Cardiac fibroblast (primary cell): ENCODE measurements at regions not wholly inside any gene's neighbourhood (a gene's known extent, or its start where the extent isn't known, plus 50 kb on each side); places are given as distances from the start of the nearest gene placed in this dataset.

Source experiments
- DNase-seq, 2 donors: peaks; one replicate each; pipeline versions ENCODE4 v3.0.0 to v3.0.0-alpha.2; 2010; ENCODE audit warnings: low read depth in 2 of 2
- H3K4me3 ChIP-seq, 2 donors: replicated peaks in 1 of 2; 1 replicate in 1 of 2; 2 replicates in 1 of 2; pipeline ENCODE4 v1.5.1; 2011; ENCODE audit warnings: low read depth in 2 of 2, low read length in 2 of 2, mild to moderate bottlenecking in 2 of 2, moderate library complexity in 1 of 2
- TF ChIP-seq, protein P1 (sequence below): IDR thresholded peaks from one replicate; pipeline ENCODE4 v1.5.1; 2011; ENCODE audit warnings: low read depth, mild to moderate bottlenecking, low read length, inconsistent platforms

DNA sequence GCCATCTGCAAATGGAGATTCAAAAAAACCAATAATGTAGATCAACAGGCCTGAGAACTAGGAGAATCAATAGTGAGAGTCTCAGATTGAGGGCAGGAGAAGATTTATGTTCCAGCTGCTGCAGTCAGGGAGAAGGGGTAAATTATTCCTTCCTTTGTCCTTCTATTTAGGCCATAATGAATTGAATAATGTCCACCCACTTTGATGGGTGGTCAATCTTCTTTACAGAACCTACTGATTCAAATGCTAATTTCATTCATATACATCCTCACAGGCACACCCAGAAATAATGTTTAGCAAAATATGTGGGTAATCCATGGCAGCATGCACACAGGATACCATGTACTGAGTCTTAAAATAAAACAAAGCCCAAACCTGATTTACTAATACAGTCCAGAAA lies 695.3 kb upstream of the REG3G start:
- TF ChIP-seq, protein P1, sequence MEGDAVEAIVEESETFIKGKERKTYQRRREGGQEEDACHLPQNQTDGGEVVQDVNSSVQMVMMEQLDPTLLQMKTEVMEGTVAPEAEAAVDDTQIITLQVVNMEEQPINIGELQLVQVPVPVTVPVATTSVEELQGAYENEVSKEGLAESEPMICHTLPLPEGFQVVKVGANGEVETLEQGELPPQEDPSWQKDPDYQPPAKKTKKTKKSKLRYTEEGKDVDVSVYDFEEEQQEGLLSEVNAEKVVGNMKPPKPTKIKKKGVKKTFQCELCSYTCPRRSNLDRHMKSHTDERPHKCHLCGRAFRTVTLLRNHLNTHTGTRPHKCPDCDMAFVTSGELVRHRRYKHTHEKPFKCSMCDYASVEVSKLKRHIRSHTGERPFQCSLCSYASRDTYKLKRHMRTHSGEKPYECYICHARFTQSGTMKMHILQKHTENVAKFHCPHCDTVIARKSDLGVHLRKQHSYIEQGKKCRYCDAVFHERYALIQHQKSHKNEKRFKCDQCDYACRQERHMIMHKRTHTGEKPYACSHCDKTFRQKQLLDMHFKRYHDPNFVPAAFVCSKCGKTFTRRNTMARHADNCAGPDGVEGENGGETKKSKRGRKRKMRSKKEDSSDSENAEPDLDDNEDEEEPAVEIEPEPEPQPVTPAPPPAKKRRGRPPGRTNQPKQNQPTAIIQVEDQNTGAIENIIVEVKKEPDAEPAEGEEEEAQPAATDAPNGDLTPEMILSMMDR: no peak
- DNase-seq: no peak
- H3K4me3 ChIP-seq: no peak overlapping the region

- DNase-seq: peak in 1 of 2 donors; percentile 7
Measured at GRCh38 chr2:78351208-78351607, 674.3 kb upstream of the REG3G start.

GRCh38 chr2:78353168-78353567 lies 672.3 kb upstream of the REG3G start:
- H3K4me3 ChIP-seq: no peak overlapping the region
- TF ChIP-seq, protein P1: no peak
- DNase-seq: no peak

More at GRCh38 chr2:78351208-78351607, 674.3 kb upstream of the REG3G start:
- TF ChIP-seq, protein P1: no peak
- no peak overlapping the region for H3K4me3 ChIP-seq

GRCh38 chr2:78355967-78356366 lies 669.5 kb upstream of the REG3G start:
- TF ChIP-seq, protein P1: no peak
- DNase-seq: no peak
- no peak overlapping the region for H3K4me3 ChIP-seq

DNA sequence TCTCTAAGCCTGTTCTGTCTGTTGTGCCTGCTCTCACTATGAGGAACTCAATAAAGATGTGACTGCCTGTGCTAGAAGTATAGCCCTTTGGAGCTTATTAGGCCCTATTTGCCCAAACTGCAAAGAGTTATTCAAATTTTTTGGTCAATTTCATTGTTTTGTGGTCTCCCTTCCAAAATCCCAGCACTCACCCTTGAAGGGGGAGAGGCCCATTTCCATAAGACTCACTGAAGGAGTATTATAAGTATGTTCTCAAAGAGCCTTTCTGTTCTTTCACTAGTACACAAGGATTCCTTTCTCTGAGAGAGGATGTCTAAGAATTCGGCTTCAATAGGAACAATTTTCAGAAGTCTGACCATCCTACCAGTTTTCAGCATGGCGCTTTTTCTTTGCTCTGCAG lies 641.9 kb upstream of the REG3G start:
- no peak overlapping the region for H3K4me3 ChIP-seq
- TF ChIP-seq, protein P1: no peak
- DNase-seq: no peak

DNA sequence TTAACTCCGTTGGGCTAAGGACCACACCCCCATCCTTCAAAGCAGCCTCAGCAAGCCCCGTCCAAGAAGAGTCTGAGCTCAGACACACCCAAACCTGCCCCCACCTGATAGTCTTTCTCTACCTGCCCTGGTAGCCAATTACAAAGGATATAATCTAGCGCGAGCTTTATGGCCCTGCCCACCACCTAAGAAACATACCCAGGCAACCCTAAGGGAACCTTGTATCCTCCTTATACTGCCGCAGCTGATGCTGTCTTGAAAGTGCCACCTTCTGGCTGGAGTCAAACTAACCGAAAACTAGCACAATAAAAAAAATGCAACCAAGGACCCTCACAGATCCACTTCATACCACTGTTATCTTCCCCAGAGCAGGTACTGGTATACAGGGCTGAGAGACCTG lies 628.3 kb upstream of the REG3G start:
- no peak for DNase-seq
- no peak overlapping the region for H3K4me3 ChIP-seq
- TF ChIP-seq, protein P1: no peak
